AG04450 (cell line): ENCODE measurements at regions not wholly inside any gene's neighbourhood (a gene's known extent, or its start where the extent isn't known, plus 50 kb on each side); places are given as distances from the start of the nearest gene placed in this dataset.

Experiments
- CTCF ChIA-PET: fragments of 300-600, 350-600 bp; formaldehyde crosslinking; extraction: SDS; loops from one replicate; lab custom pipeline; 2022; ENCODE audit warnings: antibody characterized with exemption, inconsistent platforms; lab: Charles Lee
- POLR2A ChIA-PET: fragments of 350-600 bp; formaldehyde crosslinking; extraction: SDS; loops from one replicate; lab custom pipeline; 2021; ENCODE audit warnings: antibody characterized with exemption, inconsistent platforms; lab: Yijun Ruan, JAX
- DNase-seq: peaks from one replicate; pipeline ENCODE4 v3.0.0-alpha.2; 2011; ENCODE audit warnings: low read depth, low spot score
- H3K27ac ChIP-seq: one replicate; pipeline ENCODE4 v1.5.1; 2012; ENCODE audit warnings: low read depth, low read length, control low read depth
- H3K27me3 ChIP-seq: one replicate; pipeline ENCODE4 v1.6.0; 2012; ENCODE audit warnings: low read length; ENCODE audit not compliant: control insufficient read depth, insufficient read depth
- H3K4me3 ChIP-seq: 2 replicates; pipeline ENCODE4 v1.5.1; 2011; ENCODE audit warnings: mild to moderate bottlenecking, low read depth, low read length, control low read depth
- H3K9me3 ChIP-seq: 2 replicates; pipeline ENCODE4 v1.5.1; 2012; ENCODE audit warnings: low read length; ENCODE audit not compliant: control insufficient read depth, insufficient read depth
- TF ChIP-seq, protein P1 (sequence below): IDR thresholded peaks from 2 replicates; pipeline ENCODE4 v1.5.1; 2011; ENCODE audit warnings: low read depth, low read length, control low read depth, inconsistent platforms

DNA sequence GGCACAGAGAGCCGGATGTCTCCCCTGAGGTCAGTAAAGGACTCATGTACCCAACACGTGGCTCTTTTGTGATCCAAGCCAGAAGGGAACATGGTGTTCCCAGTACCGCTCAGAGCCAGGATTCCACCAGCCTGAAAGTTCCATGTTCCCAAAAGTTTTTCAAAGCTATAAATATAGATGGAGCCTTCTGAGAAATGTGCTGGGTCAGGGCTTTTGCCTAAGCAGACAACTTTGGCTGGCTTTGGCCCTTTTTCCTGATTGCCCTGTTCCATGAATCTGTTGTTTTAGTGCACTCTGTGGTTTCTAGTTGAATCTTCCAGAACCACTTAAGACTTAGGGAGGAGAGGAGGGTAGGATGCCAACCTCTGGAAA lies 128.5 kb upstream of the HS3ST2 start:
- ChIA-PET POLR2A (no interaction called here), CTCF (no interaction called here)
- no peak overlapping the region for H3K4me3 ChIP-seq
- H3K27me3 ChIP-seq, result peaks cover 2% of the 10 kb centered on the region
- H3K27ac ChIP-seq, result no peak overlapping the region
- DNase-seq, result no peak
- H3K9me3 ChIP-seq, result no peaks in the 10 kb centered on the region
- TF ChIP-seq, protein P1, sequence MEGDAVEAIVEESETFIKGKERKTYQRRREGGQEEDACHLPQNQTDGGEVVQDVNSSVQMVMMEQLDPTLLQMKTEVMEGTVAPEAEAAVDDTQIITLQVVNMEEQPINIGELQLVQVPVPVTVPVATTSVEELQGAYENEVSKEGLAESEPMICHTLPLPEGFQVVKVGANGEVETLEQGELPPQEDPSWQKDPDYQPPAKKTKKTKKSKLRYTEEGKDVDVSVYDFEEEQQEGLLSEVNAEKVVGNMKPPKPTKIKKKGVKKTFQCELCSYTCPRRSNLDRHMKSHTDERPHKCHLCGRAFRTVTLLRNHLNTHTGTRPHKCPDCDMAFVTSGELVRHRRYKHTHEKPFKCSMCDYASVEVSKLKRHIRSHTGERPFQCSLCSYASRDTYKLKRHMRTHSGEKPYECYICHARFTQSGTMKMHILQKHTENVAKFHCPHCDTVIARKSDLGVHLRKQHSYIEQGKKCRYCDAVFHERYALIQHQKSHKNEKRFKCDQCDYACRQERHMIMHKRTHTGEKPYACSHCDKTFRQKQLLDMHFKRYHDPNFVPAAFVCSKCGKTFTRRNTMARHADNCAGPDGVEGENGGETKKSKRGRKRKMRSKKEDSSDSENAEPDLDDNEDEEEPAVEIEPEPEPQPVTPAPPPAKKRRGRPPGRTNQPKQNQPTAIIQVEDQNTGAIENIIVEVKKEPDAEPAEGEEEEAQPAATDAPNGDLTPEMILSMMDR, result no peak

DNA sequence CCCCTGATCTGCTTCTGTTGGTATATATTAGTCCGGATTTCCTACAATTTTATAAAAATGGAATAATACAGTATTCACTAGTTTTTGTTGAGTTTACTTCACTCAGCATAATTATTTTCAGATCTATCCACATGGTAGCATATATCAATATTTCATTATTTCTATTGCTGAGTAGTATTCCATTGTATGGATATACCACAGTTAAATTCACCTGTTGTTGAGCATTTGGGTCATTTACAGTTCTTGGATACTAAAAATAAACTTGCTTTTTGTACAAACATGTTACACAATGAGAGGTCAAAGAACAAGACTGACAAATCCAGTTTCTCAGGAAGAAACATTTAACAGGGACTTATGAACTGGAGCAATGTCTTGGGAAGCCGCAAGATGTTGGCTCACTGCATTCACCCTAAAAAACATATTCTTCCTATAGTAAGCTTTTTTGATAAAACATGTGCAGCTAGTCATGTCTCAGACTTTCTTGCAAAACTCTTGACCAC lies 126.9 kb upstream of the HS3ST2 start:
- TF ChIP-seq, protein P1, result no peak
- no peak overlapping the region for H3K4me3 ChIP-seq
- no peak for DNase-seq
- H3K9me3 ChIP-seq, result no peaks in the 10 kb centered on the region
- POLR2A ChIA-PET, result no interaction called here
- no peaks in the 10 kb centered on the region for H3K27me3 ChIP-seq
- no peak overlapping the region for H3K27ac ChIP-seq
- CTCF ChIA-PET, result no interaction called here

- Histone ChIP-seq H3K9me3 (peaks cover 2% of the 10 kb centered on the region; the same call in 1 of the 2 replicates), H3K27ac (no peak overlapping the region), H3K4me3 (no peak overlapping the region), H3K27me3 (no peaks in the 10 kb centered on the region)
- CTCF ChIA-PET, result no interaction called here
- no peak for DNase-seq
- POLR2A ChIA-PET, result no interaction called here
- TF ChIP-seq, protein P1, result no peak
Observed at GRCh38 chr16:22688463-22688862, 125.5 kb upstream of the HS3ST2 start.

DNA sequence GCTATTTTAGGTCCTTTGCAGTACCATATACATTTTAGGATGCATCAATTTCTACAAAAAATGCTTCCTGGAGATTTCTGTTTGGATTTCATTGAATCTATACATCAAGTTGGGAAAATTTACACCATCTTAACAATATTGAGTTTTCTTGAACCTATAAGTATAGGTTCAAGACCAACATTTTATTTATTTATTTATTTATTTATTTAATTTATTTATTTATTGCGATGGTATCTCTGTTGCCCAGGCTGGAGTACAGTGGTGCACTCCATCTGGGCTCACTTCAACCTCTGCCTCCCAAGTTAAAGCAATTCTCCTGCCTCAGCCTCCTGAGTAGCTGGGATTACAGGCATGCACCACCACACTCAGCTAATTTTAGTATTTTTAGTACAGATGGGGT lies 125.0 kb upstream of the HS3ST2 start:
- CTCF ChIA-PET, result no interaction called here

GRCh38 chr16:22691335-22691734 lies 122.6 kb upstream of the HS3ST2 start:
- Histone ChIP-seq H3K27ac (no peak overlapping the region), H3K9me3 (peaks cover 2% of the 10 kb centered on the region; the same call in 1 of the 2 replicates), H3K4me3 (no peak overlapping the region), H3K27me3 (no peaks in the 10 kb centered on the region)
- POLR2A ChIA-PET, result no interaction called here
- CTCF ChIA-PET, result no interaction called here
- DNase-seq, result no peak
- TF ChIP-seq, protein P1, result no peak

More for the DNA sequence above, 125.0 kb upstream of the HS3ST2 start:
- Histone ChIP-seq H3K4me3 (no peak overlapping the region), H3K9me3 (peaks cover 2% of the 10 kb centered on the region; the same call in 1 of the 2 replicates), H3K27me3 (no peaks in the 10 kb centered on the region), H3K27ac (no peak overlapping the region)
- TF ChIP-seq, protein P1, result no peak
- POLR2A ChIA-PET, result no interaction called here
- DNase-seq, result no peak
